ENCODE measurements at regions not wholly inside any gene's neighbourhood (a gene's known extent, or its start where the extent isn't known, plus 50 kb on each side); places are given as distances from the start of the nearest gene placed in this dataset.

DNA sequence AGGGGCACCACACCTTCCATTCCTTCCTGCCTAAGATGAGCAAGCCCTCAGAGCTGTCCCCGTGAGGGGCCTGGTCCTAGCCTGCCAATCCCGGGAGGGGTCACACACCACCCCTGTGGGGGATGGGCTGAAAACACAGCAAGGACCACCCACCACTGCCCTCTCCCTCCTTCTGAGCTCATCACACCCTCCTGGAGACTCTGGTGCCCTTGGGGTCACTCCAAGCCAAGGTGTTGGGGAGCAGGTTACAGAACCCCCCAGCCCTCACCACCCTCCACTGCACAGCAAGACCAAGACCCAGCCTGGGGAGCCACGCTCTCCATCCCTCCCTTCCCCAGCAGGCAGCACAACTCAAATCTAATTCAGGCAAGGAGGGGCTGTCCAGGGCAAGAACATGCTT lies 60.5 kb upstream of the PPP1R26 start:
- TF ChIP-seq, protein P1, sequence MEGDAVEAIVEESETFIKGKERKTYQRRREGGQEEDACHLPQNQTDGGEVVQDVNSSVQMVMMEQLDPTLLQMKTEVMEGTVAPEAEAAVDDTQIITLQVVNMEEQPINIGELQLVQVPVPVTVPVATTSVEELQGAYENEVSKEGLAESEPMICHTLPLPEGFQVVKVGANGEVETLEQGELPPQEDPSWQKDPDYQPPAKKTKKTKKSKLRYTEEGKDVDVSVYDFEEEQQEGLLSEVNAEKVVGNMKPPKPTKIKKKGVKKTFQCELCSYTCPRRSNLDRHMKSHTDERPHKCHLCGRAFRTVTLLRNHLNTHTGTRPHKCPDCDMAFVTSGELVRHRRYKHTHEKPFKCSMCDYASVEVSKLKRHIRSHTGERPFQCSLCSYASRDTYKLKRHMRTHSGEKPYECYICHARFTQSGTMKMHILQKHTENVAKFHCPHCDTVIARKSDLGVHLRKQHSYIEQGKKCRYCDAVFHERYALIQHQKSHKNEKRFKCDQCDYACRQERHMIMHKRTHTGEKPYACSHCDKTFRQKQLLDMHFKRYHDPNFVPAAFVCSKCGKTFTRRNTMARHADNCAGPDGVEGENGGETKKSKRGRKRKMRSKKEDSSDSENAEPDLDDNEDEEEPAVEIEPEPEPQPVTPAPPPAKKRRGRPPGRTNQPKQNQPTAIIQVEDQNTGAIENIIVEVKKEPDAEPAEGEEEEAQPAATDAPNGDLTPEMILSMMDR (IDR thresholded peaks at IDR 0.05) = no peak
- TF ChIP-seq POLR2A (IDR thresholded peaks at IDR 0.05) = no peak

Data from right lobe of liver (tissue), 4 donors.